ENCODE measurements at regions not wholly inside any gene's neighbourhood (a gene's known extent, or its start where the extent isn't known, plus 50 kb on each side); places are given as distances from the start of the nearest gene placed in this dataset.

- ATAC-seq (no peak), DNase-seq (ENCODE audit: low spot score in 2 of 2) (no peak)
- Mint-ChIP-seq H3K27ac (no peak overlapping the region), H3K4me1 (no peaks in the 10 kb centered on the region), H3K9me3 (no peaks in the 10 kb centered on the region), H3K36me3 (no peaks in the 10 kb centered on the region), H3K4me3 (no peak overlapping the region)
Measured at GRCh38 chr9:129398961-129399633, 221.0 kb upstream of the IER5L start.

GRCh38 chr9:129398101-129398960 lies 220.3 kb upstream of the IER5L start:
- Mint-ChIP-seq H3K9me3 (no peaks in the 10 kb centered on the region), H3K4me3 (no peak overlapping the region), H3K27ac (no peak overlapping the region), H3K4me1 (no peaks in the 10 kb centered on the region), H3K36me3 (no peaks in the 10 kb centered on the region)
- ATAC-seq (no peak), DNase-seq (ENCODE audit: low spot score in 2 of 2) (no peak)

GRCh38 chr9:129397335-129397734 lies 219.3 kb upstream of the IER5L start:
- H3K4me3 Mint-ChIP-seq = no peak overlapping the region
- no peaks in the 10 kb centered on the region for H3K36me3 Mint-ChIP-seq
- no peak overlapping the region for H3K27ac Mint-ChIP-seq
- ATAC-seq (no peak), DNase-seq (ENCODE audit: low spot score in 2 of 2) (no peak)
- no peaks in the 10 kb centered on the region for H3K4me1 Mint-ChIP-seq
- H3K9me3 Mint-ChIP-seq = no peaks in the 10 kb centered on the region

GRCh38 chr9:129396365-129396708 lies 218.3 kb upstream of the IER5L start:
- DNase-seq (ENCODE audit: low spot score in 2 of 2) (no peak), ATAC-seq (no peak)
- no peaks in the 10 kb centered on the region for H3K36me3 Mint-ChIP-seq
- no peaks in the 10 kb centered on the region for H3K4me1 Mint-ChIP-seq
- no peak overlapping the region for H3K27ac Mint-ChIP-seq
- no peak overlapping the region for H3K4me3 Mint-ChIP-seq
- H3K9me3 Mint-ChIP-seq = no peaks in the 10 kb centered on the region

GRCh38 chr9:129395633-129396364 lies 217.7 kb upstream of the IER5L start:
- Mint-ChIP-seq H3K36me3 (no peaks in the 10 kb centered on the region), H3K27ac (no peak overlapping the region), H3K4me1 (no peaks in the 10 kb centered on the region), H3K4me3 (no peak overlapping the region), H3K9me3 (no peaks in the 10 kb centered on the region)
- DNase-seq (ENCODE audit: low spot score in 2 of 2) (no peak), ATAC-seq (no peak)

GRCh38 chr9:129394886-129395279 lies 216.8 kb upstream of the IER5L start:
- H3K36me3 Mint-ChIP-seq = no peaks in the 10 kb centered on the region
- H3K9me3 Mint-ChIP-seq = no peaks in the 10 kb centered on the region
- ATAC-seq (no peak), DNase-seq (ENCODE audit: low spot score in 2 of 2) (no peak)
- no peak overlapping the region for H3K4me3 Mint-ChIP-seq
- H3K4me1 Mint-ChIP-seq = no peaks in the 10 kb centered on the region
- H3K27ac Mint-ChIP-seq = no peak overlapping the region

GRCh38 chr9:129394061-129394885 lies 216.2 kb upstream of the IER5L start:
- ATAC-seq (no peak), DNase-seq (ENCODE audit: low spot score in 2 of 2) (no peak)
- H3K36me3 Mint-ChIP-seq = no peaks in the 10 kb centered on the region
- H3K4me1 Mint-ChIP-seq = no peaks in the 10 kb centered on the region
- no peak overlapping the region for H3K4me3 Mint-ChIP-seq
- no peak overlapping the region for H3K27ac Mint-ChIP-seq
- no peaks in the 10 kb centered on the region for H3K9me3 Mint-ChIP-seq

GRCh38 chr9:129393064-129393463 lies 215.0 kb upstream of the IER5L start:
- Mint-ChIP-seq H3K27ac (no peak overlapping the region), H3K9me3 (no peaks in the 10 kb centered on the region), H3K4me1 (no peaks in the 10 kb centered on the region), H3K36me3 (no peaks in the 10 kb centered on the region), H3K4me3 (no peak overlapping the region)
- DNase-seq (ENCODE audit: low spot score in 2 of 2) (no peak), ATAC-seq (no peak)

- H3K27ac Mint-ChIP-seq = no peak overlapping the region
- no peaks in the 10 kb centered on the region for H3K9me3 Mint-ChIP-seq
- DNase-seq (ENCODE audit: low spot score in 2 of 2) = no peak
- no peaks in the 10 kb centered on the region for H3K36me3 Mint-ChIP-seq
- no peaks in the 10 kb centered on the region for H3K4me1 Mint-ChIP-seq
- ATAC-seq = no peak
- H3K4me3 Mint-ChIP-seq = no peak overlapping the region
Measured at GRCh38 chr9:129392093-129392541, 214.1 kb upstream of the IER5L start.

GRCh38 chr9:129391221-129391661 lies 213.2 kb upstream of the IER5L start:
- no peaks in the 10 kb centered on the region for H3K9me3 Mint-ChIP-seq

GRCh38 chr9:129390541-129390940 lies 212.5 kb upstream of the IER5L start:
- H3K36me3 Mint-ChIP-seq = no peaks in the 10 kb centered on the region
- DNase-seq (ENCODE audit: low spot score in 2 of 2) (no peak), ATAC-seq (no peak)
- H3K27ac Mint-ChIP-seq = no peak overlapping the region
- no peaks in the 10 kb centered on the region for H3K9me3 Mint-ChIP-seq
- no peak overlapping the region for H3K4me3 Mint-ChIP-seq
- no peaks in the 10 kb centered on the region for H3K4me1 Mint-ChIP-seq

More at GRCh38 chr9:129391221-129391661, 213.2 kb upstream of the IER5L start:
- no peak for DNase-seq (ENCODE audit: low spot score in 2 of 2)
- Mint-ChIP-seq H3K36me3 (no peaks in the 10 kb centered on the region), H3K27ac (no peak overlapping the region), H3K4me1 (no peaks in the 10 kb centered on the region), H3K4me3 (no peak overlapping the region)
- no peak for ATAC-seq

- no peak for ATAC-seq
- Mint-ChIP-seq H3K27ac (no peak overlapping the region), H3K4me3 (no peak overlapping the region), H3K36me3 (no peaks in the 10 kb centered on the region), H3K9me3 (no peaks in the 10 kb centered on the region), H3K4me1 (peaks cover 10% of the 10 kb centered on the region)
- no peak for DNase-seq (ENCODE audit: low spot score in 2 of 2)
Measured at GRCh38 chr9:129387822-129388221, 209.8 kb upstream of the IER5L start.

GRCh38 chr9:129386812-129387177 lies 208.7 kb upstream of the IER5L start:
- H3K27ac Mint-ChIP-seq = no peak overlapping the region
- H3K9me3 Mint-ChIP-seq = no peaks in the 10 kb centered on the region
- H3K36me3 Mint-ChIP-seq = no peaks in the 10 kb centered on the region
- DNase-seq (ENCODE audit: low spot score in 2 of 2) = no peak
- H3K4me1 Mint-ChIP-seq = peaks cover 10% of the 10 kb centered on the region
- no peak overlapping the region for H3K4me3 Mint-ChIP-seq
- ATAC-seq = no peak

- Mint-ChIP-seq H3K4me3 (no peak overlapping the region), H3K9me3 (no peaks in the 10 kb centered on the region), H3K27ac (peak overlapping the region; percentile 26), H3K36me3 (no peaks in the 10 kb centered on the region), H3K4me1 (peaks cover 10% of the 10 kb centered on the region)
- ATAC-seq (no peak), DNase-seq (ENCODE audit: low spot score in 2 of 2) (no peak)
Measured at GRCh38 chr9:129385211-129385934, 207.3 kb upstream of the IER5L start.

All from stimulated activated effector memory CD8-positive, alpha-beta T cell treated with anti-CD3 and anti-CD28 coated beads, Interleukin-12 subunit alpha, Interleukin-12 subunit beta, amount 100 ng/mL, for 72 hours (primary cell).